Keratinocyte (primary cell): ENCODE measurements at regions not wholly inside any gene's neighbourhood (a gene's known extent, or its start where the extent isn't known, plus 50 kb on each side); places are given as distances from the start of the nearest gene placed in this dataset.

Experiments
- DNase-seq: peaks from one replicate; pipeline ENCODE4 v3.0.0-alpha.2; 2011; ENCODE audit warnings: low read depth, missing footprints, low spot score
- FAIRE-seq: peaks from 2 replicates; lab custom pipeline; 2011; peaks lifted over from hg19 to GRCh38; lab: Jason Lieb, UNC
- H2AFZ ChIP-seq: 2 replicates; pipeline ENCODE4 v1.6.0; 2012; ENCODE audit warnings: low read length, control low read depth, inconsistent platforms; ENCODE audit not compliant: control insufficient read depth
- H3K27ac ChIP-seq: 2 replicates; pipeline ENCODE4 v1.5.1; 2011; ENCODE audit warnings: low read length; ENCODE audit not compliant: control insufficient read depth, insufficient read depth
- H3K27me3 ChIP-seq: 3 replicates; pipeline ENCODE4 v1.6.0; 2011; ENCODE audit warnings: low read length; ENCODE audit not compliant: control insufficient read depth, insufficient read depth; ENCODE audit errors: extremely low read depth
- H3K36me3 ChIP-seq, 2 experiments: 2 replicates in 1 of 2; 3 replicates in 1 of 2; pipeline ENCODE4 v1.5.1; 2011; ENCODE audit warnings: low read length in 2 of 2, mild to moderate bottlenecking in 1 of 2; ENCODE audit not compliant: control insufficient read depth in 2 of 2, insufficient read depth in 2 of 2; ENCODE audit errors: extremely low read depth in 1 of 2
- H3K4me1 ChIP-seq: 3 replicates; pipeline ENCODE4 v1.5.1; 2011; ENCODE audit warnings: low read length; ENCODE audit not compliant: control insufficient read depth, insufficient read depth; ENCODE audit errors: extremely low read depth
- H3K4me2 ChIP-seq: 3 replicates; pipeline ENCODE4 v1.6.0; 2011; ENCODE audit warnings: low read depth, low read length; ENCODE audit not compliant: control insufficient read depth, insufficient read depth; ENCODE audit errors: extremely low read depth
- H3K4me3 ChIP-seq, 3 experiments: fragments of 200-600 bp in 1 of 3; sonication (generic) in 1 of 3; 2 replicates in 2 of 3; 3 replicates in 1 of 3; pipeline ENCODE4 v1.5.1; 2011 to 2016; ENCODE audit warnings: low read length in 3 of 3, mild to moderate bottlenecking in 3 of 3, control low read depth in 2 of 3, inconsistent platforms in 1 of 3, low read depth in 1 of 3, mixed read lengths in 1 of 3, mixed run types in 1 of 3, moderate library complexity in 1 of 3; ENCODE audit not compliant: control insufficient read depth in 2 of 3, insufficient read depth in 2 of 3; ENCODE audit errors: extremely low read depth in 1 of 3
- H3K79me2 ChIP-seq: 2 replicates; pipeline ENCODE4 v1.6.0; 2012; ENCODE audit warnings: low read length; ENCODE audit not compliant: control insufficient read depth, insufficient read depth
- H3K9ac ChIP-seq: 3 replicates; pipeline ENCODE4 v1.6.0; 2011; ENCODE audit warnings: low read length; ENCODE audit not compliant: control insufficient read depth, insufficient read depth; ENCODE audit errors: extremely low read depth
- H3K9me1 ChIP-seq: 3 replicates; pipeline ENCODE4 v1.6.0; 2011; ENCODE audit warnings: low read length; ENCODE audit not compliant: control insufficient read depth, insufficient read depth; ENCODE audit errors: extremely low read depth
- H3K9me3 ChIP-seq: 2 replicates; pipeline ENCODE4 v1.5.1; 2012; ENCODE audit warnings: low read depth, low read length; ENCODE audit not compliant: control insufficient read depth
- H4K20me1 ChIP-seq: 3 replicates; pipeline ENCODE4 v1.6.0; 2011; ENCODE audit warnings: low read length; ENCODE audit not compliant: control insufficient read depth, insufficient read depth; ENCODE audit errors: extremely low read depth
- CTCF ChIP-seq, 3 experiments: IDR thresholded peaks in 1 of 3; conservative IDR thresholded peaks in 1 of 3; optimal IDR thresholded peaks in 1 of 3; 2 replicates in 2 of 3; 3 replicates in 1 of 3; pipeline versions ENCODE3 to v1.5.1; 2011; ENCODE audit warnings: low read length in 3 of 3, mild to moderate bottlenecking in 3 of 3, moderate library complexity in 2 of 3, control low read depth in 1 of 3, inconsistent platforms in 1 of 3; ENCODE audit not compliant: insufficient read depth in 2 of 3; ENCODE audit errors: extremely low read depth in 1 of 3
- EZH2 ChIP-seq: IDR thresholded peaks from one replicate; pipeline ENCODE4 v1.6.1; 2012; ENCODE audit warnings: inconsistent platforms, mild to moderate bottlenecking, low read length, moderate library complexity
- dilution Hi-C: fragments of 300-500 bp; cut with MboI; formaldehyde crosslinking; loops from one replicate; pipeline ENCODE4 v1.7.0; 2020; ENCODE audit warnings: low sequenced_read_pairs; ENCODE audit not compliant: extremely low pct_ligation_motif_present

DNA sequence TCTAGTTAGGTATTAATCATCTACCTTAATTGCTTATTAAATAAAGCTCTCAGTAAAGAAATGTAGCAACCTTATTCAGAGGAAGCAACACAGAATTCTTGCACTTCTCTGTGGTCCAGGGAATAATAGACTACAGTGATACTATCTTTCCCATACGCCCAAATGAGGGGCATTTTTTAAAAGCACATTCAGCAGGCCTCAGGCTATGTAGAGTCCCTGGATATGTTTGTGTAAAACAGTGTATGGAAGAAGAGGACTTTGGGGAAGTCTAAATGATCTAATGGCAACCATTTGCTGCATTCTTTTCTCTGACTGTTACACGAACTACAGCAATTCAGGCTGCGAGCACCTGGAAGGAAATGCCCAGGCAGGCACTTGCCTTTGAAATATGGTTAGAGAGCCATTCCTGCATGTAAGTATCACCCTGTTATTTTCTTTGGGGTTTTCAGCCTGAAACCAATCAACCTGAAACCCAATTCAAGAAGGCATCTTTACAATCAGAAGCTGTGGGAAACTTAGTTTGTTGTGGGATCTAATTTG is 1814.7 kb upstream of the CELF4 start:
- H3K4me3 ChIP-seq: no peak overlapping the region
- no peak overlapping the region for H3K27ac ChIP-seq
- no peaks in the 10 kb centered on the region for H3K9me3 ChIP-seq
- H3K27me3 ChIP-seq: no peaks in the 10 kb centered on the region
- no peaks in the 10 kb centered on the region for H4K20me1 ChIP-seq
- dilution Hi-C loops: no loop called here
- H3K9me1 ChIP-seq: no peaks in the 10 kb centered on the region
- DNase-seq (no peak), FAIRE-seq (no peak)
- TF ChIP-seq CTCF (optimal IDR thresholded peaks at IDR 0.05 in 1 of 3, IDR thresholded peaks at IDR 0.05 in 1 of 3, conservative IDR thresholded peaks at IDR 0.05 in 1 of 3; ENCODE audit: extremely low read depth in 1 of 3, insufficient read depth in 2 of 3, low read length in 3 of 3): no peak
- TF ChIP-seq EZH2: no peak
- no peaks in the 10 kb centered on the region for H3K36me3 ChIP-seq
- no peak overlapping the region for H2AFZ ChIP-seq
- no peak overlapping the region for H3K9ac ChIP-seq
- H3K4me1 ChIP-seq: peaks cover 3% of the 10 kb centered on the region
- no peak overlapping the region for H3K4me2 ChIP-seq
- no peaks in the 10 kb centered on the region for H3K79me2 ChIP-seq

- no peaks in the 10 kb centered on the region for H3K9me1 ChIP-seq
- H3K4me1 ChIP-seq: no peaks in the 10 kb centered on the region
- dilution Hi-C loops: no loop called here
Measured at GRCh38 chr18:39375066-39375465, 1809.5 kb upstream of the CELF4 start.

More at GRCh38 chr18:39375066-39375465, 1809.5 kb upstream of the CELF4 start:
- H3K9ac ChIP-seq: no peak overlapping the region
- H3K9me3 ChIP-seq: no peaks in the 10 kb centered on the region
- no peak overlapping the region for H3K4me2 ChIP-seq
- TF ChIP-seq EZH2 (no peak), CTCF (optimal IDR thresholded peaks at IDR 0.05 in 1 of 3, IDR thresholded peaks at IDR 0.05 in 1 of 3, conservative IDR thresholded peaks at IDR 0.05 in 1 of 3; ENCODE audit: extremely low read depth in 1 of 3, insufficient read depth in 2 of 3, low read length in 3 of 3) (no peak)
- no peaks in the 10 kb centered on the region for H3K27me3 ChIP-seq
- FAIRE-seq: no peak
- no peak overlapping the region for H3K27ac ChIP-seq
- H3K79me2 ChIP-seq: no peaks in the 10 kb centered on the region
- no peaks in the 10 kb centered on the region for H4K20me1 ChIP-seq
- no peak for DNase-seq
- no peak overlapping the region for H2AFZ ChIP-seq
- no peak overlapping the region for H3K4me3 ChIP-seq
- H3K36me3 ChIP-seq: no peaks in the 10 kb centered on the region
